ENCODE measurements at regions not wholly inside any gene's neighbourhood (a gene's known extent, or its start where the extent isn't known, plus 50 kb on each side); places are given as distances from the start of the nearest gene placed in this dataset.

DNA sequence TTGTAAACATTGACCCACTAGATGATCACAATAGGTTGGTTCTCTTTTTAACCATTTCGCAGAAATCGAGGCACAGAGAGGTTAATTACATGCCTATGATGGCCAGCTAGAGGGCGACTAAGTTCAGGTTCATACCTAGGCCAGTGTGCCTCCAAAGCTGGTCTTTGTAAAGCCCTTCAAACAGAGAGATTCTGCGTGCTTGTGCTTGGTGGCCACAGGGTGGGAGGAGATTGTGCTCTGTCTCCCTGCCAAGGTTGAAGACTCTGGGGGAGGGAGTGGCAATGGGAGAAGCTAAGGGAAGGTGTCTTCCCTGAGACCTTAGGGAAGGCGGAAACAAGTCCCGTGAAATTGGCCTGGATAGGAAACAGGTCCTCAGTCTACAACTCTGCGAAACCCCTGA, 59.1 kb upstream of the RBM15 start:
- peaks cover 31% of the 10 kb centered on the region for H3K27me3 ChIP-seq (ENCODE audit: low read length)
- intact Hi-C loops (cut with micrococcal nuclease), result no loop called here
- no peak overlapping the region for H3K4me2 ChIP-seq (ENCODE audit: low read length)
- H3K27ac ChIP-seq (ENCODE audit: low read length), result no peak overlapping the region
- H3K9me2 ChIP-seq (replicated peaks; ENCODE audit: low read length), result no peaks in the 10 kb centered on the region
- no peak overlapping the region for H2AFZ ChIP-seq (ENCODE audit: low read length)
- H3F3A ChIP-seq (ENCODE audit: low read length, unreplicated experiment), result no peaks in the 10 kb centered on the region
- no peaks in the 10 kb centered on the region for H3K36me3 ChIP-seq (ENCODE audit: low read depth, low read length)
- H3K9me3 ChIP-seq (ENCODE audit: low read length), result no peaks in the 10 kb centered on the region
- ATAC-seq (no peak), DNase-seq (no peak)
- TF ChIP-seq, protein P1, sequence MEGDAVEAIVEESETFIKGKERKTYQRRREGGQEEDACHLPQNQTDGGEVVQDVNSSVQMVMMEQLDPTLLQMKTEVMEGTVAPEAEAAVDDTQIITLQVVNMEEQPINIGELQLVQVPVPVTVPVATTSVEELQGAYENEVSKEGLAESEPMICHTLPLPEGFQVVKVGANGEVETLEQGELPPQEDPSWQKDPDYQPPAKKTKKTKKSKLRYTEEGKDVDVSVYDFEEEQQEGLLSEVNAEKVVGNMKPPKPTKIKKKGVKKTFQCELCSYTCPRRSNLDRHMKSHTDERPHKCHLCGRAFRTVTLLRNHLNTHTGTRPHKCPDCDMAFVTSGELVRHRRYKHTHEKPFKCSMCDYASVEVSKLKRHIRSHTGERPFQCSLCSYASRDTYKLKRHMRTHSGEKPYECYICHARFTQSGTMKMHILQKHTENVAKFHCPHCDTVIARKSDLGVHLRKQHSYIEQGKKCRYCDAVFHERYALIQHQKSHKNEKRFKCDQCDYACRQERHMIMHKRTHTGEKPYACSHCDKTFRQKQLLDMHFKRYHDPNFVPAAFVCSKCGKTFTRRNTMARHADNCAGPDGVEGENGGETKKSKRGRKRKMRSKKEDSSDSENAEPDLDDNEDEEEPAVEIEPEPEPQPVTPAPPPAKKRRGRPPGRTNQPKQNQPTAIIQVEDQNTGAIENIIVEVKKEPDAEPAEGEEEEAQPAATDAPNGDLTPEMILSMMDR (conservative IDR thresholded peaks at IDR 0.05; ENCODE audit: low read depth, low read length), result 0 out of 2 replicates have a peak, but pooled peaks have one; percentile 8
- TF ChIP-seq EZH2phosphoT487 (IDR thresholded peaks at IDR 0.05; ENCODE audit: borderline replicate concordance, low read length) (no peak), EZH2 (IDR thresholded peaks at IDR 0.05; ENCODE audit: low read length, unreplicated experiment) (no peak)
- no peaks in the 10 kb centered on the region for H3K4me1 ChIP-seq (ENCODE audit: insufficient read depth, low read length)
- no peak overlapping the region for H3K9ac ChIP-seq (ENCODE audit: low read length)
- no peaks in the 10 kb centered on the region for H4K20me1 ChIP-seq (ENCODE audit: low read length)
- H3K4me3 ChIP-seq (ENCODE audit: low read length), result no peak overlapping the region
- BruUV-seq (replicated peaks), result no TSS peak
- no peaks in the 10 kb centered on the region for H3K79me2 ChIP-seq (ENCODE audit: low read length)
- ChIA-PET POLR2A (ENCODE audit: unreplicated experiment) (no interaction called here), CTCF (no interaction called here)

DNA sequence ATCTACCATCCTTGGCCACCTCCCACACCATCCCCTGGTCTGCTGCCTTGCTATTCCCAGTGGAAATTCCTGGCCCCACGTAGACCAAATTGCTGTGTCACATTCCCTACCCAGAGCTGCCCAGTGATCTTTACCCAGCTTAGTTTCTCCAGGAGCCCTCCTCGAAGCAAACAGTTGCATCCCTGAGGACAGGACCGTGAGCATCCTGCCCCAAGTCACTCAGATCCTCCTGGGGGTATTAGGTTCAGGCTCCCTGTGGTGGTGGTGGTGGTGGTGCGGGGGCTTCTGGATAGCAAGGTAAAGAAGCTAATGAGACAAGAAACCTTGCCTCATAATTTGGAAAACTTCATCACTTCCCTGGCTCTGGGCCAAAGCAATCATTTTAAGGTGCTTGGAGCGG, 58.4 kb upstream of the RBM15 start:
- Histone ChIP-seq H3K27me3 (ENCODE audit: low read length) (peaks cover 30% of the 10 kb centered on the region), H3K9ac (ENCODE audit: low read length) (no peak overlapping the region), H2AFZ (ENCODE audit: low read length) (no peak overlapping the region), H3K36me3 (ENCODE audit: low read depth, low read length) (no peaks in the 10 kb centered on the region), H3K9me2 (replicated peaks; ENCODE audit: low read length) (no peaks in the 10 kb centered on the region), H3F3A (ENCODE audit: low read length, unreplicated experiment) (no peaks in the 10 kb centered on the region), H4K20me1 (ENCODE audit: low read length) (no peaks in the 10 kb centered on the region), H3K27ac (ENCODE audit: low read length) (no peak overlapping the region), H3K79me2 (ENCODE audit: low read length) (no peaks in the 10 kb centered on the region), H3K4me2 (ENCODE audit: low read length) (no peak overlapping the region), H3K9me3 (ENCODE audit: low read length) (no peaks in the 10 kb centered on the region), H3K4me3 (ENCODE audit: low read length) (no peak overlapping the region), H3K4me1 (ENCODE audit: insufficient read depth, low read length) (no peaks in the 10 kb centered on the region)
- intact Hi-C loops (cut with micrococcal nuclease), result no loop called here
- ATAC-seq, result no peak
- BruUV-seq (replicated peaks), result no TSS peak
- CTCF ChIA-PET, result no interaction called here
- DNase-seq, result no peak
- TF ChIP-seq, protein P1 (conservative IDR thresholded peaks at IDR 0.05; ENCODE audit: low read depth, low read length), result no peak
- TF ChIP-seq EZH2 (IDR thresholded peaks at IDR 0.05; ENCODE audit: low read length, unreplicated experiment) (no peak), EZH2phosphoT487 (IDR thresholded peaks at IDR 0.05; ENCODE audit: borderline replicate concordance, low read length) (no peak)
- POLR2A ChIA-PET (ENCODE audit: unreplicated experiment), result no interaction called here

DNA sequence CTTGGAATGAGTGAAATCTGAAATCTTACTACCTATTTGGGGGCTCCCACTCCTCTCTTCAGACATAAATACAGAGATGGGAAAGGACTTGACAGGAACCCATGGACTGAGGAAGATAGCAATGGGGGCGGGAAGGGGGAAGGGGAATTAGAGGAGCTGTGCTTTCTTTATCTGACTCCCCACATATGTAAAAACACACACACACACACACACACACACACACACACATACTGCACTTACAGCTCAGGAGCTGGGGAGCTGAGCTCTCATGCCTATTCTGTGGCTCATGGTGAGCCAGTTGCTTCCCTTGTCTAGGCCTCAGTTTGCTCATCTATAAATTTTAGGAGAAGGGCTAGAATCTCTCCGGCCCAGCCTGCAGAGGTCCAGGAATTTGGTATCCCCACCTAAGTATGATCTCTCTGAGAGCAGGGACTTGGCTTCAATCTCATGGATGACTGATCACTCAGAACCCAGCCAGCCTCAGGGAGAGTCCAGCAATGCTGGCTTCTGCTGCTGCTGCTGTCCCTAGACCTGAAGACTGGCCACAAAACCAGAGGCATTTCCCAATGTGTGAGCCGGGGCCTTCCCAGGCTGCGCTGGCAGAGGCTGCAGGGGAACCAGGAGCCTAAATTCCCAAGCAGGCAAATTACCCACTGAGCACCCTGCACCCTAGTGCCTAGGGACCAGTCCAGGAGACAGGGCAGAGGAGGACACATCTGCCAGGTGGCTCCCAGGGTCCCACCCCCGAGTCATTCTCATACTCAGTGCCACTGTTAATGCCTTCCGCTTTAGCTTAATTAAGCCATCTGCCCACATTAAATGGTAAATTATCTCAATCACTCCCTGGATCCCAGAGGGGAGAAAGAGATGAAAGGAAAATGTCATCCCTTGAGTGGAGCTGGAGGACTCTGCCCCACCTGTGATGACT, 57.5 kb upstream of the RBM15 start:
- Histone ChIP-seq H3K4me3 (ENCODE audit: low read length) (no peak overlapping the region), H3K79me2 (ENCODE audit: low read length) (no peaks in the 10 kb centered on the region), H3K9me2 (replicated peaks; ENCODE audit: low read length) (no peaks in the 10 kb centered on the region), H3K9me3 (ENCODE audit: low read length) (no peaks in the 10 kb centered on the region), H2AFZ (ENCODE audit: low read length) (no peak overlapping the region), H3K27ac (ENCODE audit: low read length) (no peak overlapping the region), H3K9ac (ENCODE audit: low read length) (no peak overlapping the region), H3K4me2 (ENCODE audit: low read length) (no peak overlapping the region), H3K27me3 (ENCODE audit: low read length) (peaks cover 23% of the 10 kb centered on the region), H3F3A (ENCODE audit: low read length, unreplicated experiment) (no peaks in the 10 kb centered on the region), H4K20me1 (ENCODE audit: low read length) (no peaks in the 10 kb centered on the region), H3K4me1 (ENCODE audit: insufficient read depth, low read length) (no peaks in the 10 kb centered on the region), H3K36me3 (ENCODE audit: low read depth, low read length) (no peaks in the 10 kb centered on the region)
- ChIA-PET POLR2A (ENCODE audit: unreplicated experiment) (no interaction called here), CTCF (no interaction called here)
- TF ChIP-seq EZH2 (IDR thresholded peaks at IDR 0.05; ENCODE audit: low read length, unreplicated experiment) (no peak), EZH2phosphoT487 (IDR thresholded peaks at IDR 0.05; ENCODE audit: borderline replicate concordance, low read length) (no peak)
- TF ChIP-seq, protein P1 (conservative IDR thresholded peaks at IDR 0.05; ENCODE audit: low read depth, low read length), result no peak
- DNase-seq, result no peak
- BruUV-seq (replicated peaks), result no TSS peak
- intact Hi-C loops (cut with micrococcal nuclease), result no loop called here
- ATAC-seq, result no peak
